Osteocyte (in vitro differentiated cells): ENCODE measurements at regions not wholly inside any gene's neighbourhood (a gene's known extent, or its start where the extent isn't known, plus 50 kb on each side); places are given as distances from the start of the nearest gene placed in this dataset.

Source experiments
- DNase-seq: peaks from one replicate; pipeline ENCODE4 v3.0.0; 2021; ENCODE audit warnings: mixed read lengths; ENCODE audit not compliant: unreplicated experiment; ENCODE audit errors: extremely low spot score
- H3K27ac Mint-ChIP-seq: one replicate; pipeline ENCODE4 v1.8.0; 2021; ENCODE audit warnings: mild to moderate bottlenecking, mixed read lengths; ENCODE audit not compliant: unreplicated experiment
- H3K27me3 Mint-ChIP-seq: one replicate; pipeline ENCODE4 v1.8.0; 2021; ENCODE audit warnings: mixed read lengths; ENCODE audit not compliant: unreplicated experiment
- H3K36me3 Mint-ChIP-seq: one replicate; pipeline ENCODE4 v1.8.0; 2021; ENCODE audit warnings: mixed read lengths; ENCODE audit not compliant: unreplicated experiment
- H3K4me1 Mint-ChIP-seq: one replicate; pipeline ENCODE4 v1.8.0; 2021; ENCODE audit warnings: mixed read lengths; ENCODE audit not compliant: unreplicated experiment
- H3K4me3 Mint-ChIP-seq: one replicate; pipeline ENCODE4 v1.8.0; 2021; ENCODE audit warnings: mild to moderate bottlenecking, moderate library complexity, mixed read lengths; ENCODE audit not compliant: unreplicated experiment
- H3K9me3 Mint-ChIP-seq: one replicate; pipeline ENCODE4 v1.8.0; 2021; ENCODE audit warnings: mixed read lengths; ENCODE audit not compliant: unreplicated experiment
- CTCF ChIP-seq: fragments of 200-600 bp; sonication (generic); IDR thresholded peaks from 2 replicates; pipeline ENCODE4 v1.5.0; 2021; ENCODE audit warnings: antibody characterized with exemption, mild to moderate bottlenecking, moderate library complexity

DNA sequence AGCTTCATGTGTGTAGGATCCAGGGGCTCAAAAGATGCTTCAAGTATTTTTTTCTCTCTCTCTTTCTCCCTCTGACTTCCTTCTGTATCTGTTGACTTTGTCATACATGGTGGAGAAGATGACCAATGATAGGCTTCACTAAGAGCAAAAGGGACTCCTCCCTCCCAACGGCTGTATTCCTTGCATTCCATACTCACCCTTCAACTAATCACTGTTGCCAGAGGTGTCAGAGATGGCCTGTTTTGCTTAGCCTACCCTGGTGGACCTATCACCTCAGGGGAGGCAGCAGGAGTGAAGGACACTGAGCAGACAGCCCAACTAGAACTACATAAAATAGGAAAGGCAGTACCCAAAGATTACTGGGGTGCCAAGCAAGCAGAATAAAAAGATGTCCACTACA lies 62.2 kb upstream of the C1QTNF7 start:
- Mint-ChIP-seq H3K9me3 (no peaks in the 10 kb centered on the region), H3K4me3 (no peak overlapping the region), H3K27me3 (peaks cover 11% of the 10 kb centered on the region), H3K36me3 (no peaks in the 10 kb centered on the region), H3K27ac (no peak overlapping the region), H3K4me1 (peaks cover 13% of the 10 kb centered on the region)
- no peak for DNase-seq
- TF ChIP-seq CTCF = no peak

- DNase-seq = no peak
- Mint-ChIP-seq H3K27me3 (peaks cover 11% of the 10 kb centered on the region), H3K27ac (no peak overlapping the region), H3K36me3 (no peaks in the 10 kb centered on the region), H3K4me1 (peaks cover 11% of the 10 kb centered on the region), H3K9me3 (no peaks in the 10 kb centered on the region), H3K4me3 (no peak overlapping the region)
- no peak for TF ChIP-seq CTCF
Observed at GRCh38 chr4:15366721-15367120, 61.1 kb upstream of the C1QTNF7 start.

DNA sequence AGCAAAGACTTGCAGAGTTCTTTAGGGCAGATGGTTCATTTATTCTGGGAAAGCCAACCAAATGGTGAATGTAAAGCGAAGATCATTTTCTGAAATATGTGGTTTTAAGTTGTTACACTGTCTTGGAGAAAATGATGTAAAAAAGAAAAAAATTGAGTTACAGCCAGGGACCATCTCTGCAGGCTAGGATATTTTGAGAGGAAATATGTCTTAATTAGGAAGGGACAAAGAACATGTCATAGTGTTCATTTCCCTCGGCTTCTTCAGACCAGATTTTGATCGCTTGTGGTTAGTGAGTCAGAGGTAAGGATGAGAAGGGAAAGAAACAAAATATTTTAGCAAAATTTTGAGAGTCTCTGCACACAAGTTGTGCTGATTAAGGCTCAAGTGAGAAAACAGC lies 59.0 kb upstream of the C1QTNF7 start:
- no peak for DNase-seq
- peak overlapping the region; percentile 9 for H3K27ac Mint-ChIP-seq
- peaks cover 4% of the 10 kb centered on the region for H3K27me3 Mint-ChIP-seq
- H3K36me3 Mint-ChIP-seq = no peaks in the 10 kb centered on the region
- H3K9me3 Mint-ChIP-seq = no peaks in the 10 kb centered on the region
- H3K4me1 Mint-ChIP-seq = peaks cover 13% of the 10 kb centered on the region
- H3K4me3 Mint-ChIP-seq = no peak overlapping the region
- no peak for TF ChIP-seq CTCF

GRCh38 chr4:15370296-15370695 lies 57.5 kb upstream of the C1QTNF7 start:
- no peaks in the 10 kb centered on the region for H3K36me3 Mint-ChIP-seq
- no peaks in the 10 kb centered on the region for H3K9me3 Mint-ChIP-seq
- H3K27me3 Mint-ChIP-seq = peaks cover 3% of the 10 kb centered on the region
- no peak overlapping the region for H3K4me3 Mint-ChIP-seq
- H3K27ac Mint-ChIP-seq = no peak overlapping the region
- TF ChIP-seq CTCF = no peak
- DNase-seq = no peak
- peaks cover 13% of the 10 kb centered on the region for H3K4me1 Mint-ChIP-seq

GRCh38 chr4:15373363-15373762 lies 54.5 kb upstream of the C1QTNF7 start:
- Mint-ChIP-seq H3K27ac (no peak overlapping the region), H3K36me3 (no peaks in the 10 kb centered on the region), H3K27me3 (peaks cover 3% of the 10 kb centered on the region), H3K4me1 (peaks cover 28% of the 10 kb centered on the region), H3K9me3 (no peaks in the 10 kb centered on the region), H3K4me3 (no peak overlapping the region)
- TF ChIP-seq CTCF = no peak
- no peak for DNase-seq
